Neural crest cell (in vitro differentiated cells): ENCODE measurements at regions not wholly inside any gene's neighbourhood (a gene's known extent, or its start where the extent isn't known, plus 50 kb on each side); places are given as distances from the start of the nearest gene placed in this dataset.

Source experiments
- DNase-seq: peaks from one replicate; pipeline ENCODE4 v3.0.0; 2021; ENCODE audit warnings: low read depth, mixed read lengths, low spot score
- H3K27ac Mint-ChIP-seq: one replicate; pipeline ENCODE4 v1.8.0; 2021; ENCODE audit warnings: mild to moderate bottlenecking, mixed read lengths; ENCODE audit not compliant: unreplicated experiment
- H3K27me3 Mint-ChIP-seq: 2 replicates; pipeline ENCODE4 v1.8.0; 2021; ENCODE audit warnings: low read depth, mild to moderate bottlenecking, mixed read lengths
- H3K36me3 Mint-ChIP-seq: 2 replicates; pipeline ENCODE4 v1.8.0; 2021; ENCODE audit warnings: low read depth, mild to moderate bottlenecking, mixed read lengths
- H3K4me1 Mint-ChIP-seq: 2 replicates; pipeline ENCODE4 v1.8.0; 2021; ENCODE audit warnings: mixed read lengths
- H3K4me3 Mint-ChIP-seq: one replicate; pipeline ENCODE4 v1.8.0; 2021; ENCODE audit warnings: mild to moderate bottlenecking, mixed read lengths
- H3K9me3 Mint-ChIP-seq: 2 replicates; pipeline ENCODE4 v1.8.0; 2021; ENCODE audit warnings: mixed read lengths
- CTCF ChIP-seq: fragments of 200-600 bp; sonication (generic); conservative IDR thresholded peaks from 2 replicates; pipeline ENCODE4 v1.5.0; 2021; ENCODE audit warnings: antibody characterized with exemption, mild to moderate bottlenecking

GRCh38 chr10:2870654-2871053, 196.7 kb upstream of the PFKP start:
- Mint-ChIP-seq H3K9me3 (no peaks in the 10 kb centered on the region), H3K27ac (no peak overlapping the region), H3K4me3 (no peak overlapping the region), H3K36me3 (no peaks in the 10 kb centered on the region), H3K27me3 (peaks cover 16% of the 10 kb centered on the region), H3K4me1 (no peaks in the 10 kb centered on the region)
- TF ChIP-seq CTCF: no peak
- DNase-seq: no peak

GRCh38 chr10:2867788-2868299, 199.5 kb upstream of the PFKP start:
- no peak for TF ChIP-seq CTCF
- Mint-ChIP-seq H3K36me3 (no peaks in the 10 kb centered on the region), H3K27me3 (peaks cover 16% of the 10 kb centered on the region), H3K4me1 (no peaks in the 10 kb centered on the region), H3K4me3 (no peak overlapping the region), H3K9me3 (no peaks in the 10 kb centered on the region), H3K27ac (no peak overlapping the region)
- no peak for DNase-seq

GRCh38 chr10:2866569-2866968, 200.8 kb upstream of the PFKP start:
- Mint-ChIP-seq H3K36me3 (no peaks in the 10 kb centered on the region), H3K4me3 (no peak overlapping the region), H3K27me3 (peaks cover 12% of the 10 kb centered on the region), H3K4me1 (no peaks in the 10 kb centered on the region), H3K27ac (no peak overlapping the region), H3K9me3 (no peaks in the 10 kb centered on the region)
- DNase-seq: no peak
- no peak for TF ChIP-seq CTCF

GRCh38 chr10:2861632-2862210, 205.6 kb upstream of the PFKP start:
- TF ChIP-seq CTCF: no peak
- Mint-ChIP-seq H3K27me3 (peaks cover 19% of the 10 kb centered on the region), H3K4me1 (no peaks in the 10 kb centered on the region), H3K9me3 (peaks cover 7% of the 10 kb centered on the region), H3K4me3 (no peak overlapping the region), H3K36me3 (no peaks in the 10 kb centered on the region), H3K27ac (no peak overlapping the region)
- no peak for DNase-seq

GRCh38 chr10:2858452-2858851, 208.9 kb upstream of the PFKP start:
- H3K4me3 Mint-ChIP-seq: no peak overlapping the region
- H3K27ac Mint-ChIP-seq: no peak overlapping the region
- no peaks in the 10 kb centered on the region for H3K4me1 Mint-ChIP-seq
- peaks cover 39% of the 10 kb centered on the region for H3K27me3 Mint-ChIP-seq
- no peaks in the 10 kb centered on the region for H3K36me3 Mint-ChIP-seq
- TF ChIP-seq CTCF: no peak
- no peak for DNase-seq
- peaks cover 7% of the 10 kb centered on the region for H3K9me3 Mint-ChIP-seq
